ENCODE measurements at regions not wholly inside any gene's neighbourhood (a gene's known extent, or its start where the extent isn't known, plus 50 kb on each side); places are given as distances from the start of the nearest gene placed in this dataset.

DNA sequence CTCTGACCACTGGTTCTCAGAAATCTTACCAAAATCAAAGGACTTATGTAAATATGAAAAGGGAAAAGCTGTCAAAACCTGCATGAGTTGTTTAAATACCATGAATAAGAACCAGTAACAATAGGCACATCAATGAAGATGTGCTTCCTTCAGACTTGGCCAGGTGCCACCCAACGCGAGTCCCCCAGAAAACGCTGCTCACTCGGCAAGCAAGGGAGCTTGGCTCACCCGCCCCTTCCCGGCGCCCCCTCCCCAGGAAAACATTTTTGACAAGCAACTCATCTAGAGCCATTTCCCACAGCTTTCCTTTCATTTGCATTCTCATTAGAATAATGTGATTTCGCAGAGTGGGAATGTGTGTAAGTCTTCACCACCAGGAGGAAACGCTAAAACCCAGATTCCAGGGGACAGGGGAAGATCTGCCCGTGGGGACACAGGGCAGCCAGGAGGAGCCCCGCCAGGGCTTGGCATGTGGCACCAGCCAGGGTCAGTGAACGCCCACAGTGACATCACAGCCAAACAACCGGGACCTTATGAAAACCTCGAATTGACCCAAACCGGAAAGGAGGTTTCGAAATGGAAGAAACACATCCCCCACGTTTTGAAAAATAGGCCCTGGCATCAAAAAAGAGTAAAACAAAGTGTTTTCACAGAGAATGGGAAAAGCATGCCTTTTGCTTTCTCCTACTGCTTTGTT, 366.2 kb upstream of the TSHZ3 start:
- H3K4me1 ChIP-seq (ENCODE audit: control insufficient read depth in 2 of 2, insufficient read depth in 2 of 2, low read length in 2 of 2) = no peaks in the 10 kb centered on the region
- H3K9me3 ChIP-seq (ENCODE audit: control insufficient read depth in 2 of 2, low read length in 2 of 2) = no peaks in the 10 kb centered on the region
- no peak overlapping the region for H3K4me3 ChIP-seq (ENCODE audit: low read length in 2 of 2)
- no peak overlapping the region for H3K27ac ChIP-seq (ENCODE audit: low read depth in 2 of 2, low read length in 2 of 2)
- no peak overlapping the region for H3K9ac ChIP-seq (ENCODE audit: low read depth in 1 of 2, low read length in 2 of 2)
- H3K27me3 ChIP-seq (ENCODE audit: control insufficient read depth in 2 of 2, insufficient read depth in 2 of 2, low read length in 2 of 2) = no peaks in the 10 kb centered on the region
- H3K36me3 ChIP-seq (ENCODE audit: control insufficient read depth in 2 of 2, insufficient read depth in 2 of 2, low read length in 2 of 2) = no peaks in the 10 kb centered on the region

DNA sequence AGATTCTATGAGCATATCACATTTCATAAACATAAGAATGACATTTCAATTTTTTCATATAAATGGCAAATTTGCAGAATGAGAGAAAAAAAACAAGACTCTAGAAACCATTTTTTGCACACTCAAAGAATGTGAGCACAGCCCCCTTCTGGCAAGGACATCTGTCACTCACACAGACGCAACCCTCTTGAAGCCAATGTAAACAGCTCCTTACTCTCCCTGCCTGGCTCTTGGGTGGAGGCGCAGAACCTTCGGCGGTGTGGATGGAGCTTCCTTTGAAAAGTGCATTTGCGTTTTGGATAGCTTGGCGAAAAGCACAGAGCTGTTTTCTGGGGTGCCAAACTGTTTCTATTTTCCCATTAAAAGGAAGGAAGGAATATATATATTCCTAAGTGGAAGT, 367.6 kb upstream of the TSHZ3 start:
- H3K9ac ChIP-seq (ENCODE audit: low read depth in 1 of 2, low read length in 2 of 2) = no peak overlapping the region
- H3K9me3 ChIP-seq (ENCODE audit: control insufficient read depth in 2 of 2, low read length in 2 of 2) = no peaks in the 10 kb centered on the region
- no peaks in the 10 kb centered on the region for H3K4me1 ChIP-seq (ENCODE audit: control insufficient read depth in 2 of 2, insufficient read depth in 2 of 2, low read length in 2 of 2)
- no peak overlapping the region for H3K27ac ChIP-seq (ENCODE audit: low read depth in 2 of 2, low read length in 2 of 2)
- no peaks in the 10 kb centered on the region for H3K27me3 ChIP-seq (ENCODE audit: control insufficient read depth in 2 of 2, insufficient read depth in 2 of 2, low read length in 2 of 2)
- H3K4me3 ChIP-seq (ENCODE audit: low read length in 2 of 2) = no peak overlapping the region
- H3K36me3 ChIP-seq (ENCODE audit: control insufficient read depth in 2 of 2, insufficient read depth in 2 of 2, low read length in 2 of 2) = no peaks in the 10 kb centered on the region

DNA sequence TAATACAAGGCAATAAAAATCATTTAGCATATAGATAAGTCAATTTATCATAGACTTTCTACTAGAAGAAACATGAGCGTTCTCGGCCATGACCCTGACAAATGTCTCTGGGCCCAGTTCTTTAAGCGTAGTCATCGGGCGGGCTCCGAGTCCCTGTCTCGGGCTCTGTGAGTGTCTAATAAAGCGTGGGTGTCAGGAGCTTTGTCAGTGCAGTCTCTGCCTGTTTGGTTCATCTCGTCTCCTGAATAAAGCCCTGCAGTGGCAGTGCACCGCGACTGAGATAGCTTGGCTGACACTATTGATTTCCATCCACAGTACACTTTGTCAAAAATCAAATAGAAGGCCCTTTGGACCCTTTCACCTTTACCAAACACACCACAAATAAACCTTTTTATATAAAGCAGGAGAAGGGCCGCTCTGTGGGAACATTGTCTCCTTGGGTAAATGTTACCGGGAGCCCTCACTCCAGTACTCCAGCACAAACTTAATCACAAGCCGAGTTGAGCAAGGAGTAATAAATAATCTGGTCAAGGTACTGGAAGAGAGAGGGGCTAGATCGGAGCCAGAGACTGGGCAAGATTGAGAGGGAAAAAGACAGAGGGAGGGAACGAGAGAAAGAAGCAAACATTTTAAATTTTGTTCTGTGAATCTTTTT, 368.2 kb upstream of the TSHZ3 start:
- H3K27ac ChIP-seq (ENCODE audit: low read depth in 2 of 2, low read length in 2 of 2) = no peak overlapping the region
- no peak overlapping the region for H3K4me3 ChIP-seq (ENCODE audit: low read length in 2 of 2)
- H3K27me3 ChIP-seq (ENCODE audit: control insufficient read depth in 2 of 2, insufficient read depth in 2 of 2, low read length in 2 of 2) = no peaks in the 10 kb centered on the region
- no peak overlapping the region for H3K9ac ChIP-seq (ENCODE audit: low read depth in 1 of 2, low read length in 2 of 2)
- H3K36me3 ChIP-seq (ENCODE audit: control insufficient read depth in 2 of 2, insufficient read depth in 2 of 2, low read length in 2 of 2) = no peaks in the 10 kb centered on the region
- no peaks in the 10 kb centered on the region for H3K9me3 ChIP-seq (ENCODE audit: control insufficient read depth in 2 of 2, low read length in 2 of 2)
- H3K4me1 ChIP-seq (ENCODE audit: control insufficient read depth in 2 of 2, insufficient read depth in 2 of 2, low read length in 2 of 2) = no peaks in the 10 kb centered on the region

- Histone ChIP-seq H3K9ac (ENCODE audit: low read depth in 1 of 2, low read length in 2 of 2) (no peak overlapping the region), H3K4me3 (ENCODE audit: low read length in 2 of 2) (no peak overlapping the region), H3K36me3 (ENCODE audit: control insufficient read depth in 2 of 2, insufficient read depth in 2 of 2, low read length in 2 of 2) (no peaks in the 10 kb centered on the region), H3K9me3 (ENCODE audit: control insufficient read depth in 2 of 2, low read length in 2 of 2) (no peaks in the 10 kb centered on the region), H3K4me1 (ENCODE audit: control insufficient read depth in 2 of 2, insufficient read depth in 2 of 2, low read length in 2 of 2) (no peaks in the 10 kb centered on the region), H3K27ac (ENCODE audit: low read depth in 2 of 2, low read length in 2 of 2) (no peak overlapping the region), H3K27me3 (ENCODE audit: control insufficient read depth in 2 of 2, insufficient read depth in 2 of 2, low read length in 2 of 2) (no peaks in the 10 kb centered on the region)
Observed at GRCh38 chr19:31718032-31718431, 368.8 kb upstream of the TSHZ3 start.

GRCh38 chr19:31718898-31719297, 369.7 kb upstream of the TSHZ3 start:
- Histone ChIP-seq H3K9ac (ENCODE audit: low read depth in 1 of 2, low read length in 2 of 2) (no peak overlapping the region), H3K27ac (ENCODE audit: low read depth in 2 of 2, low read length in 2 of 2) (no peak overlapping the region), H3K4me1 (ENCODE audit: control insufficient read depth in 2 of 2, insufficient read depth in 2 of 2, low read length in 2 of 2) (no peaks in the 10 kb centered on the region), H3K36me3 (ENCODE audit: control insufficient read depth in 2 of 2, insufficient read depth in 2 of 2, low read length in 2 of 2) (no peaks in the 10 kb centered on the region), H3K27me3 (ENCODE audit: control insufficient read depth in 2 of 2, insufficient read depth in 2 of 2, low read length in 2 of 2) (no peaks in the 10 kb centered on the region), H3K9me3 (ENCODE audit: control insufficient read depth in 2 of 2, low read length in 2 of 2) (no peaks in the 10 kb centered on the region), H3K4me3 (ENCODE audit: low read length in 2 of 2) (no peak overlapping the region)

- Histone ChIP-seq H3K9ac (ENCODE audit: low read depth in 1 of 2, low read length in 2 of 2) (no peak overlapping the region), H3K27me3 (ENCODE audit: control insufficient read depth in 2 of 2, insufficient read depth in 2 of 2, low read length in 2 of 2) (no peaks in the 10 kb centered on the region), H3K36me3 (ENCODE audit: control insufficient read depth in 2 of 2, insufficient read depth in 2 of 2, low read length in 2 of 2) (no peaks in the 10 kb centered on the region), H3K9me3 (ENCODE audit: control insufficient read depth in 2 of 2, low read length in 2 of 2) (no peaks in the 10 kb centered on the region), H3K4me1 (ENCODE audit: control insufficient read depth in 2 of 2, insufficient read depth in 2 of 2, low read length in 2 of 2) (no peaks in the 10 kb centered on the region), H3K27ac (ENCODE audit: low read depth in 2 of 2, low read length in 2 of 2) (no peak overlapping the region), H3K4me3 (ENCODE audit: low read length in 2 of 2) (no peak overlapping the region)
Observed at GRCh38 chr19:31723101-31723500, 373.9 kb upstream of the TSHZ3 start.

- no peaks in the 10 kb centered on the region for H3K27me3 ChIP-seq (ENCODE audit: control insufficient read depth in 2 of 2, insufficient read depth in 2 of 2, low read length in 2 of 2)
- no peak overlapping the region for H3K9ac ChIP-seq (ENCODE audit: low read depth in 1 of 2, low read length in 2 of 2)
- no peaks in the 10 kb centered on the region for H3K36me3 ChIP-seq (ENCODE audit: control insufficient read depth in 2 of 2, insufficient read depth in 2 of 2, low read length in 2 of 2)
Observed at GRCh38 chr19:31725051-31725450, 375.8 kb upstream of the TSHZ3 start.

GRCh38 chr19:31727536-31727935, 378.3 kb upstream of the TSHZ3 start:
- H3K9me3 ChIP-seq (ENCODE audit: control insufficient read depth in 2 of 2, low read length in 2 of 2) = no peaks in the 10 kb centered on the region
- no peak overlapping the region for H3K4me3 ChIP-seq (ENCODE audit: low read length in 2 of 2)
- no peaks in the 10 kb centered on the region for H3K27me3 ChIP-seq (ENCODE audit: control insufficient read depth in 2 of 2, insufficient read depth in 2 of 2, low read length in 2 of 2)
- H3K9ac ChIP-seq (ENCODE audit: low read depth in 1 of 2, low read length in 2 of 2) = no peak overlapping the region
- H3K4me1 ChIP-seq (ENCODE audit: control insufficient read depth in 2 of 2, insufficient read depth in 2 of 2, low read length in 2 of 2) = no peaks in the 10 kb centered on the region
- no peak overlapping the region for H3K27ac ChIP-seq (ENCODE audit: low read depth in 2 of 2, low read length in 2 of 2)
- H3K36me3 ChIP-seq (ENCODE audit: control insufficient read depth in 2 of 2, insufficient read depth in 2 of 2, low read length in 2 of 2) = no peaks in the 10 kb centered on the region

More at GRCh38 chr19:31725051-31725450, 375.8 kb upstream of the TSHZ3 start:
- H3K4me3 ChIP-seq (ENCODE audit: low read length in 2 of 2) = no peak overlapping the region
- no peaks in the 10 kb centered on the region for H3K9me3 ChIP-seq (ENCODE audit: control insufficient read depth in 2 of 2, low read length in 2 of 2)
- no peak overlapping the region for H3K27ac ChIP-seq (ENCODE audit: low read depth in 2 of 2, low read length in 2 of 2)
- H3K4me1 ChIP-seq (ENCODE audit: control insufficient read depth in 2 of 2, insufficient read depth in 2 of 2, low read length in 2 of 2) = no peaks in the 10 kb centered on the region

DNA sequence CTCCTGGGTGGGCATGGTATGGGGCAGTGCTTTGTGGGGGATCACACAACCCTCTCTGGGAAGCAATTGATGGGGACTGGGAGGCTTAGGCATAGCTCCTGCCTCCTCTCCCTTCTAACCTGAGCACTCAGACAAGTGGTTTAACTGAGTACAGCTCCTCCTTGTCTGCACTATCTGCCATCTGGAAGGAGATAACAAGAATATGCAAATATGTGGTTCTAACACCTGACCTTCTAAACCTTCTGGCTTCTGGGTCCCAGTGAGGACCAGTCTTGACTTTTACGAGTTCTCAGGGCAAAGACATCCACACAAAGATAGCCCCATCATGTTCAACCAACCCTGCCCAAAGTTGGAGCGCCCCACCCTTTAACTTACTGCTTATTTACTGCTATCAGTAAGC, 381.0 kb upstream of the TSHZ3 start:
- Histone ChIP-seq H3K36me3 (ENCODE audit: control insufficient read depth in 2 of 2, insufficient read depth in 2 of 2, low read length in 2 of 2) (no peaks in the 10 kb centered on the region), H3K9me3 (ENCODE audit: control insufficient read depth in 2 of 2, low read length in 2 of 2) (no peaks in the 10 kb centered on the region), H3K4me3 (ENCODE audit: low read length in 2 of 2) (no peak overlapping the region), H3K27ac (ENCODE audit: low read depth in 2 of 2, low read length in 2 of 2) (no peak overlapping the region), H3K4me1 (ENCODE audit: control insufficient read depth in 2 of 2, insufficient read depth in 2 of 2, low read length in 2 of 2) (no peaks in the 10 kb centered on the region), H3K9ac (ENCODE audit: low read depth in 1 of 2, low read length in 2 of 2) (no peak overlapping the region), H3K27me3 (ENCODE audit: control insufficient read depth in 2 of 2, insufficient read depth in 2 of 2, low read length in 2 of 2) (no peaks in the 10 kb centered on the region)

GRCh38 chr19:31733591-31733990, 384.4 kb upstream of the TSHZ3 start:
- Histone ChIP-seq H3K4me1 (ENCODE audit: control insufficient read depth in 2 of 2, insufficient read depth in 2 of 2, low read length in 2 of 2) (no peaks in the 10 kb centered on the region), H3K9ac (ENCODE audit: low read depth in 1 of 2, low read length in 2 of 2) (no peak overlapping the region), H3K27ac (ENCODE audit: low read depth in 2 of 2, low read length in 2 of 2) (no peak overlapping the region), H3K36me3 (ENCODE audit: control insufficient read depth in 2 of 2, insufficient read depth in 2 of 2, low read length in 2 of 2) (no peaks in the 10 kb centered on the region), H3K4me3 (ENCODE audit: low read length in 2 of 2) (no peak overlapping the region), H3K9me3 (ENCODE audit: control insufficient read depth in 2 of 2, low read length in 2 of 2) (no peaks in the 10 kb centered on the region), H3K27me3 (ENCODE audit: control insufficient read depth in 2 of 2, insufficient read depth in 2 of 2, low read length in 2 of 2) (no peaks in the 10 kb centered on the region)
